Gastroesophageal sphincter (tissue), 4 donors: ENCODE measurements at regions not wholly inside any gene's neighbourhood (a gene's known extent, or its start where the extent isn't known, plus 50 kb on each side); places are given as distances from the start of the nearest gene placed in this dataset.

Experiments
- ATAC-seq: fragments of 150-250 bp; one replicate; pipeline ENCODE4 v1.9.1; 2016; ENCODE audit warnings: mild to moderate bottlenecking, moderate library complexity
- H3K27ac ChIP-seq, 4 donors: fragments of 200-600 bp; sonication (generic) in 3 of 4; 1 replicate in 3 of 4; 2 replicates in 1 of 4; pipeline ENCODE4 v1.5.1; 2016 to 2019
- H3K27me3 ChIP-seq: fragments of 200-600 bp; sonication (generic); one replicate; pipeline ENCODE4 v1.5.1; 2019
- H3K36me3 ChIP-seq, 2 donors: fragments of 200-600 bp; sonication (generic); one replicate each; pipeline ENCODE4 v1.5.1; 2019; ENCODE audit warnings: control low read depth in 1 of 2
- H3K4me1 ChIP-seq, 3 donors: fragments of 200-600 bp; sonication (generic); 1 replicate in 2 of 3; 2 replicates in 1 of 3; pipeline ENCODE4 v1.5.1; 2016 to 2019; ENCODE audit warnings: control low read depth in 2 of 3
- H3K4me3 ChIP-seq, 2 donors: fragments of 200-600 bp; sonication (generic); one replicate each; pipeline ENCODE4 v1.5.1; 2019; ENCODE audit warnings: mild to moderate bottlenecking in 1 of 2, moderate library complexity in 1 of 2
- H3K9me3 ChIP-seq, 3 donors: fragments of 200-600 bp; sonication (generic); one replicate each; pipeline ENCODE4 v1.5.1; 2017 to 2019; ENCODE audit warnings: control low read depth in 2 of 3
- CTCF ChIP-seq, 4 experiments: fragments of 200-600 bp in 2 of 4; fragments of 450-650 bp in 2 of 4; sonication (generic) in 1 of 4; IDR thresholded peaks; one replicate each; pipeline ENCODE4 v1.5.1; 2017 to 2019; ENCODE audit warnings: antibody characterized with exemption in 4 of 4, mild to moderate bottlenecking in 2 of 4, moderate library complexity in 2 of 4
- EP300 ChIP-seq: sonication (generic); formaldehyde crosslinking; IDR thresholded peaks from one replicate; pipeline ENCODE4 v1.6.1; 2017; ENCODE audit warnings: antibody characterized with exemption, mild to moderate bottlenecking
- POLR2A ChIP-seq, 2 donors: fragments of 450-650 bp; IDR thresholded peaks; one replicate each; pipeline ENCODE4 v1.6.1; 2017; ENCODE audit warnings: antibody characterized with exemption in 2 of 2, mild to moderate bottlenecking in 2 of 2, moderate library complexity in 1 of 2
- POLR2AphosphoS5 ChIP-seq: sonication (generic); formaldehyde crosslinking; IDR thresholded peaks from one replicate; pipeline ENCODE4 v1.6.1; 2017; ENCODE audit warnings: antibody characterized with exemption
- WGBS, 2 donors: methylation state at CpG; one replicate each; pipeline ENCODE4 v1.1.5; 2018; ENCODE audit warnings: low coverage in 1 of 2; 5-methylcytosine and 5-hydroxymethylcytosine counted together

- H3K36me3 ChIP-seq = no peaks in the 10 kb centered on the region
- H3K27ac ChIP-seq = no peak overlapping the region
- H3K9me3 ChIP-seq = no peaks in the 10 kb centered on the region
- TF ChIP-seq CTCF (IDR thresholded peaks at IDR 0.05) (no peak), POLR2AphosphoS5 (no peak), EP300 (no peak), POLR2A (IDR thresholded peaks at IDR 0.05) (no peak)
- no peak for ATAC-seq
- WGBS, 2 donors = 95 to 100% methylated on average over 1 of the region's 1 CpG
- H3K4me1 ChIP-seq = no peaks in the 10 kb centered on the region
- H3K4me3 ChIP-seq = no peak overlapping the region
- no peaks in the 10 kb centered on the region for H3K27me3 ChIP-seq
These were observed 82.1 kb upstream of the HDAC9 start for GRCh38 chr7:18413447-18413846.

GRCh38 chr7:18414885-18415284 is 80.7 kb upstream of the HDAC9 start:
- Histone ChIP-seq H3K4me3 (no peak overlapping the region), H3K4me1 (no peaks in the 10 kb centered on the region), H3K9me3 (no peaks in the 10 kb centered on the region), H3K27me3 (no peaks in the 10 kb centered on the region), H3K27ac (no peak overlapping the region), H3K36me3 (no peaks in the 10 kb centered on the region)
- 81 to 85% methylated on average over 7 of the region's 7 CpGs for WGBS, 2 donors
- TF ChIP-seq POLR2A (IDR thresholded peaks at IDR 0.05) (no peak), EP300 (no peak), CTCF (IDR thresholded peaks at IDR 0.05) (no peak), POLR2AphosphoS5 (no peak)
- ATAC-seq = no peak

- ATAC-seq = no peak
- WGBS, 2 donors = 80 to 100% methylated on average over 3 of the region's 3 CpGs
These were observed 78.6 kb upstream of the HDAC9 start for GRCh38 chr7:18416988-18417387.

GRCh38 chr7:18419456-18419855 is 76.1 kb upstream of the HDAC9 start:
- Histone ChIP-seq H3K27me3 (no peaks in the 10 kb centered on the region), H3K4me3 (no peak overlapping the region), H3K4me1 (peaks cover 0 to 22% (median 0%) of the 10 kb centered on the region in 3 donors), H3K36me3 (no peaks in the 10 kb centered on the region), H3K9me3 (no peaks in the 10 kb centered on the region), H3K27ac (no peak overlapping the region)
- ATAC-seq = no peak
- TF ChIP-seq POLR2AphosphoS5 = no peak
- no peak for TF ChIP-seq POLR2A (IDR thresholded peaks at IDR 0.05)
- TF ChIP-seq EP300 = no peak
- no peak for TF ChIP-seq CTCF (IDR thresholded peaks at IDR 0.05)
- 33 to 38% methylated on average over 3 of the region's 3 CpGs for WGBS, 2 donors

More at GRCh38 chr7:18416988-18417387, 78.6 kb upstream of the HDAC9 start:
- no peak for TF ChIP-seq POLR2AphosphoS5
- no peak for TF ChIP-seq POLR2A (IDR thresholded peaks at IDR 0.05)
- no peak for TF ChIP-seq EP300
- no peak for TF ChIP-seq CTCF (IDR thresholded peaks at IDR 0.05)
- Histone ChIP-seq H3K4me1 (peaks cover 0 to 13% (median 0%) of the 10 kb centered on the region in 3 donors), H3K27ac (no peak overlapping the region), H3K4me3 (no peak overlapping the region), H3K27me3 (no peaks in the 10 kb centered on the region), H3K36me3 (no peaks in the 10 kb centered on the region), H3K9me3 (no peaks in the 10 kb centered on the region)

GRCh38 chr7:18420108-18420507 is 75.4 kb upstream of the HDAC9 start:
- no peak overlapping the region for H3K27ac ChIP-seq
- TF ChIP-seq POLR2A (IDR thresholded peaks at IDR 0.05) (no peak), POLR2AphosphoS5 (no peak)

More at GRCh38 chr7:18420108-18420507, 75.4 kb upstream of the HDAC9 start:
- Histone ChIP-seq H3K4me1 (peaks cover 0 to 22% (median 0%) of the 10 kb centered on the region in 3 donors), H3K27me3 (no peaks in the 10 kb centered on the region), H3K9me3 (no peaks in the 10 kb centered on the region), H3K36me3 (no peaks in the 10 kb centered on the region), H3K4me3 (no peak overlapping the region)
- WGBS, 2 donors = 81 to 95% methylated on average over 2 of the region's 2 CpGs
- ATAC-seq = no peak
